Astrocyte of the cerebellum (primary cell): ENCODE measurements at regions not wholly inside any gene's neighbourhood (a gene's known extent, or its start where the extent isn't known, plus 50 kb on each side); places are given as distances from the start of the nearest gene placed in this dataset.

Experiments used
- DNase-seq: peaks from one replicate; pipeline ENCODE4 v3.0.0-alpha.2; 2011; ENCODE audit warnings: low read depth
- H3K4me3 ChIP-seq: 2 replicates; pipeline ENCODE4 v1.5.1; 2011; ENCODE audit warnings: mild to moderate bottlenecking, low read depth, low read length, moderate library complexity
- CTCF ChIP-seq: IDR thresholded peaks from 2 replicates; pipeline ENCODE4 v1.5.1; 2012; ENCODE audit warnings: low read length, low read depth, moderate library complexity, mild to moderate bottlenecking; ENCODE audit errors: missing control alignments
- in situ Hi-C: cut with HindIII; loops from 2 replicates; pipeline ENCODE4 v1.10.0; 2017; ENCODE audit warnings: low sequenced_read_pairs

GRCh38 chr9:8133606-8134005 lies 334.0 kb upstream of the DMAC1 start:
- no peak for DNase-seq
- no peak for TF ChIP-seq CTCF
- in situ Hi-C loops, result no loop called here
- no peak overlapping the region for H3K4me3 ChIP-seq

GRCh38 chr9:8115570-8115969 lies 316.0 kb upstream of the DMAC1 start:
- H3K4me3 ChIP-seq, result no peak overlapping the region
- no peak for TF ChIP-seq CTCF
- no peak for DNase-seq
- in situ Hi-C loops, result no loop called here

DNA sequence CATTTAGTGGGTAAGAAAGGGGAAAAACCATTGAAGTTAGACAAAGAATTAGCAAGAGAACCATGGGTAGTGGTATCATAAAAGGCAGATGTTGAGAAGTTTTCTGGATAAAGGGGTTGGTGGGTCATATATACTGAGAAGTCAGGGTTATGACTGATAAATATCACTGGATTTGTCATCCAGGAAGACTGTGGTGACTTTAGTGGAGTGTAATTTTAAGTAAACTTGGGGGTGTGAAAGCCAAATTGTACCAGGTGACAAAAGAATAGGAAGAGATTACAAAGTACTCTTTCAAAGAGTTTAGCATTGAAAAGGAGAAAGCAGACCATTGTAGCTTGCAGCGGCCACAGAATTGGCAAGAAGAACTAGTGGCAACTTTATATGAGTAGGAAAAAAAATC lies 315.2 kb upstream of the DMAC1 start:
- in situ Hi-C loops, result no loop called here
- TF ChIP-seq CTCF, result no peak
- no peak overlapping the region for H3K4me3 ChIP-seq
- DNase-seq, result no peak

DNA sequence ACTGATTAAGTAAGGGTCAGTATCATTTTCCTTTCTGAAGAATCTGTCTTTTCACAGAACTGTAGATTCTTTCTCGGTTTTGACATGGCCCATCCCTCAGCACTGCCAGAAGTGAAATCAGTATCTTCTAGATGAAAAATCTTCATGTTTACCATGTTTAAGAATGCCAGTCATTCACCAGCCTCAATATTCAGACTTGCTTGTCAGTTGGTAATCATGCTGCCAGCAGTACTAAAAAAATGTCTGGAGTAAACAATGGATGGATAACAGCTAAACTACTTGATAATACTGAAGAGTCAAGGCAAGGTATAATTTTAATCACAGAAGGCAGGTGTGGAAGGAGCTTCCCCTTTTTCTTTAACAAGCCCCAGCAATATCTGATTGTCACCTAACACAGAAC lies 306.8 kb upstream of the DMAC1 start:
- in situ Hi-C loops, result no loop called here
- H3K4me3 ChIP-seq, result no peak overlapping the region
- DNase-seq, result no peak
- no peak for TF ChIP-seq CTCF

GRCh38 chr9:8101607-8102006 lies 302.0 kb upstream of the DMAC1 start:
- no peak for TF ChIP-seq CTCF
- in situ Hi-C loops, result no loop called here
- DNase-seq, result no peak
- no peak overlapping the region for H3K4me3 ChIP-seq

- no peak for TF ChIP-seq CTCF
- in situ Hi-C loops, result no loop called here
- no peak overlapping the region for H3K4me3 ChIP-seq
- DNase-seq, result no peak
Measured at GRCh38 chr9:8096091-8096490, 296.5 kb upstream of the DMAC1 start.

- in situ Hi-C loops, result no loop called here
- TF ChIP-seq CTCF, result no peak
Measured at GRCh38 chr9:8095672-8096086, 296.1 kb upstream of the DMAC1 start.

More at GRCh38 chr9:8095672-8096086, 296.1 kb upstream of the DMAC1 start:
- H3K4me3 ChIP-seq, result no peak overlapping the region
- no peak for DNase-seq
